NCI-H1436 treated with DMSO at 0.1 percent for 48 hours (cell line): ENCODE measurements at regions not wholly inside any gene's neighbourhood (a gene's known extent, or its start where the extent isn't known, plus 50 kb on each side); places are given as distances from the start of the nearest gene placed in this dataset.
"Not testable (repeated sequence)": the region's sequence is repeated elsewhere in the genome, so short reads cannot be mapped to it uniquely, and the experiment has no call there.

Experiments used
- DNase-seq: peaks from one replicate; lab custom pipeline; 2025; lab: John Stamatoyannopoulos, UW

- DNase-seq, result no peak
Measured at GRCh38 chr5:165404917-165405316, 1899.5 kb downstream of the MAT2B start.

DNA sequence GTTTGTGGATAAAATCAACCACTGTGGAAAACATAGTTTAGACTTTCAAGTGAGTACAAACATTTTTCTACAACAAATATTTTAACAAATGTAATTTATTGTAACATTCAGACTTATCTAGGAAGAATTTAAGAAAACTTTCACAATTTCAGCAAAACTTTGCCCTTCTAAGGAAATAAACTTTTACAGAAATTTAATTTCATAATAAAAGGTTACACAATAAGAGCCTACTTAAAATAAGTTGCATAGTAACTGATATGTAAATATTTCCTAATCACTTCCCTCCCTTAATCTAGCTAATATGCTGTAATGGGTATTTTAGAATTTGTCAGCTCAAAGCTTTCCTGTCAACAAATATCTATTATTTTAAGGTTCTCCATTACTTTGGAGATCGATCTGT, 1899.9 kb downstream of the MAT2B start:
- no peak for DNase-seq

DNA sequence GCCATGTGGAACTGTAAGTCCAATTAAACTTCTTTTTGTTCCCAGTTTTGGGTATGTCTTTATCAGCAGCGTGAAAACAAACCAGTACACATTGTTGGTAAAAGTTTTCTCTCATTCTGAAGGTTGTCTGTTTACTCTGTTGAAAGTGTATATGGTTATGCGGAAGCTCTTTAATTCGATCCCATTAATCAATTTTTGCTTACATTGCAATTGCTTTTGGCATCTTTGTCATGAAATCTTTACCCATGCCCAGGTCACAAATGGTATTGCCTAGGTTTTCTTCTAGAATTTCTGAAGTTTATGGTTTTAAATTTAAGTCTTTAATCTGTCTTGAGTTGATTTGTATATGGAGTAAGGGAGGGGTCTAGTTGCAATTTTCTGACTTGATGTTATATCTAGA, 1901.9 kb downstream of the MAT2B start:
- no peak for DNase-seq

- no peak for DNase-seq
Measured at GRCh38 chr5:165410476-165410875, 1905.1 kb downstream of the MAT2B start.

DNA sequence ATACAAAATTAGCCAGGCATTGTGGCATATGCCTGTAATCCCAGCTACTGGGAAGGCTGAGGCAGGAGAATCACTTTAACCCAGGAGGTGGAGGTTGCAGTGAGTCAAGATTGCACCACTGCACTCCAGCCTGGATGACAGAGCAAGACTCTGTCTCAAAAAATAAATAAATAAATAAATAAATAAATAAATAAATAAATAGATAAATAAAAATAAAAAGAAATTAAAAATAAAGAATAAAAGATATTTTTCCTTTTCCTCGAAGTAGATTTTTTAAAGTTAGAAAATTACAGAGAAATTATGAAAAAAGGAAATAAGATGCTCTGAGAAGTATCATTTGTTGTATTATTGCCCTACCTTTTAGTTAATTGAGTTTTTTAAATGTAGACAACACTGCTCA, 1906.1 kb downstream of the MAT2B start:
- DNase-seq, result not testable (repeated sequence)

GRCh38 chr5:165420493-165420892, 1915.1 kb downstream of the MAT2B start:
- DNase-seq, result no peak

- no peak for DNase-seq
Measured at GRCh38 chr5:165423697-165424299, 1918.4 kb downstream of the MAT2B start.

- no peak for DNase-seq
Measured at GRCh38 chr5:165425594-165425993, 1920.2 kb downstream of the MAT2B start.

DNA sequence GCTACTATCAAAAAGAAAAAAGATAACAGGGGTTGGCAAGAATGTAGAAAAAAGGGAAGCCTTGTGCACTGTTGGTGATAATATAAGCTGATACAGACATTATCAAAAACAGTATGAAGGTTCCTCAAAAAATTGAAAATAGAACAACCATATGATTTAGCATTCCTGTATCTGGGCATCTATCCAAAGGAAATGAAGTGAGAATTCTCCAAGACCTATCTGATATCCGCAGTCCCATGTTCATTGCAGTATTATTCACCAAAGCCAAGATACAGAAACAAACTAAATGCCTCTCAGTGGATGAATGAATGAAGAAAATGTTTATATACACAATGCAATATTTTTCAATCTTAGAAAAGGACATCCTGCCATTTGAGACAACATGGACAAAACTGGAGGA, 1943.3 kb downstream of the MAT2B start:
- no peak for DNase-seq

DNA sequence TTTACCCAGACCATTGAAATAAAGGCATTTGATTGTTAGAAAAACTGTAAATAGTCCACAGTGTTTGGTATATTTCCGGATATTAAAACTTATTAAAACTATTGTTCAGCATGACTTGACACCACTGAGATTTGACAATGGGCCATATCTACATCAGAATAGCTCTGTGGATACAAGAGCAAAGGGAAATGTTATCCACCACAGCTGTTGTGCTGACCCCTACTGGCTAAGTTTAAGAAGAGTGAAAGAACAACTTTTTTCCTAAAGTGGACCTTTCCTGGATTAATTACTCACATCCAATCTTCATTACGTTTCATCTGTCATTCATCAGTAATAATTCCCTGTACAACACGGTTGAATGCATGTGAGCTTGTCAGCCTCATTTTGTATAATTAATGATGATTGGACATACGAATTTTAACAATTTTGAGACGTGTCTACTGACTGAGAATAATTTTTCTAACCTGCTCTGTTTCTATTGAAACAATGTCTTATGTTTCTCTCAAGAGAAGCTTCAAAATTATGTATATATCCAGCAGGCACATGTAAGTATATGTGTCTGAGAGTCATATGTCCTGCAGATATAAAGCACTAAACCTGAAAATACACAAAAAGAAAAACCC, 1952.6 kb downstream of the MAT2B start:
- no peak for DNase-seq

- no peak for DNase-seq
Measured at GRCh38 chr5:165459232-165459631, 1953.8 kb downstream of the MAT2B start.

DNA sequence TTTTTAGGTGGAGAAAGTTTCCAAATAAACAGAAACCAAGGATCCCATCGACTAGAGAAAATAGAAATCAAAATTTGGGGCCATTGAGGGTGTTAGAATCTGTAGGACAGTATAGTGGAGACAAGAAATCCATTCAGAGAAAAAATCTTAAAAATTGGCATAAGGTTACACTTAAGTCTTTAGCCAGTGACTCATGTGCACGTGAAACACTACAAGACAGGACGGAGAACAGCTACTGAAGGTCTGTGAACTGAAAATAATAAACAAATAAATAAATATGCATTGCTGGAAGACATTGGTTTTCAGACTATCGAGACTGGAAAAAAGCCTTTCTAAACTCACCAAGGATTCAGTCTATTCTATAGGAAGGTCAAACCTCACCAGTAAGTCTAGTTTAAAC, 1955.5 kb downstream of the MAT2B start:
- DNase-seq, result no peak

DNA sequence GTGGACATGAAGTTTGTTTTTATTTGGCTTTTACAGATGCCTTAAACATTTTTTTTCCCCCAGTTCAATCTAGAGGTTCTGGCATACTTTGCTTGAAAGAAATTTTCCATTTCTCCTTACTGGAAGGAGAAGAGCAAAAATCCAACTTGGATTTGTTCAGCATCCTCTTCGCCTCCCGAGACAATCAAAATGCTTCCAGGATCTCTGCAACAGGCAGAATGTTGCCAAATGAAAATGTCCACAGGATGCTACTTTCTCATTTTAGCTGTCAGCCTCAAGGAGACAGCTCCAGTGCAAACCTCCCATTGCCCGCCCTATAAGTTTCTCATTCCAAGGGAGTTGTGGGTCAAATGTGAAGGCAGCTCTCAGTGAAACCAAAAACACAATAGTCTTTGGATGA, 1972.1 kb downstream of the MAT2B start:
- no peak for DNase-seq

- no peak for DNase-seq
Measured at GRCh38 chr5:165495829-165496380, 1990.5 kb downstream of the MAT2B start.

DNA sequence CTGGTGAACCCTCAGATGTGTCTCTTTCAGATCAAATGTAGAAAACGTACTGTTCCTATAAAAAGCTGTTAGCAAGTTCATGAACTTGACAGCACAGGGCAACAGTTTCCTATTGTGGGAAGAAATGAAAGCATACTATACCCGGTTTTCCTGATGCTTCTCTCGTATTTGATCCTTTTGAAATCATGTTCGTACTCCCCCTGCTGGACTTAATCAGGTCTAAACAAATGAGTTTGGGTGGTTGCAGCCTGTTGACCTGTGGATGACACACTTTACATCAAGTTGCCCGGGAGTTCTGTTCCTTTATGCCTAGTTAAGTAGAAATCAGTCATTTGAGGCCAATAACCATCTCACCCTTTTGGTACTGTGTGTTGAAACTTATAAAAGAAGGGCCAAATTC, 1992.3 kb downstream of the MAT2B start:
- DNase-seq, result no peak

DNA sequence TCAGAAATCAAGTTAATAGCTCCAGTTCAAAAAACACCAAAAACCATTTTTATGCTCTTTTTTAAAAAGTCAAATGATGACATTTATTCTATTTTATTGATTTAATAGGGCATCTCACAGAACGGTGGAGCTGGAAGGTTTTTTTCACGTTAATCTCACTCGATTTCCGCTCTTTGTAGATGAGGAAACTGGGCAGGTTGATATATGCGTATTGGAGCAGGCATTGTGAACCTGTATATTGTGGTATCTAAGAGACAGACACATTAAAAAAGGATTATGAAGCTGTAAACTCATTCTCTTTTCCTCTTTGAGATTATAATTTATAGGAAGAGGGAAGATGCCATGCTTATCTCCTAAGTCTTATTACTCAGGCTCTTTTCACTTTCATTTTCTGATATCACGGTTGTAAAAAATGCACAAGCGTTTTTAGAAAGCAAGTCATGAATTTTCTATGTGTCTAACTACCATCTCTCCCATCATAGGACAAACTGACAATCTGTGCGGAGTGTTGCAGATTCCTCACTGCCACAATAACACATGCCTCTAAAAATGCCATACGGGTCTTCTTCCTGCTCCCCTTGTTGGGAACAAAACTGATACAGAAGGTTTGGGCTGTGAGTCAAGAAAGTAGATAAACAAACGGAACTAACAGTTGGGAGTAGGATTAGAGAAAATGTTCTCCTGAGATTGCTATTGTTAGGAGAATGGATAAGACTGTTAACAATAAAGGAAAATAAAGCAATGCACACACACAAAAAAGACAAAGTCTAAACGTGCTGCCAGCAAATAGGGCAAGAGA, 1997.7 kb downstream of the MAT2B start:
- no peak for DNase-seq

DNA sequence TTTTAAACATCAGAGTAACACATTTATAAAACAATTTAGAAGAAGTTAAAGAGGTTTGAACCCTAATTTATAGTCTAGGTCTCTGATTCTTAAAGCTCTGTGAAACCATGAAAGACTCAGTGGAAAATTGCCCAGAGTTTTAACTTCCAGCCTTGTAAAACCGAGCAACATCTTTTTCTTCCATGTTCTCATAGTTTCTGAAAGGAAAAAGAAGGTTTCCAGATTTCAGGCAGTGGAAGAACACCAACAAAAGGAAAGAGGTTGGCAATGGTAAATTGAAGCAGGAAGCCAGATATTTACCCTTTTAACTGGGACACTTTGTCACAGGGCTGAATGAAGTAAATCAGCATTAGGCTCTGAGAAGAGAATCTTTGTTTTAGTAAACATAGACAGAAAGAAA, 1999.3 kb downstream of the MAT2B start:
- DNase-seq, result no peak

GRCh38 chr5:165508286-165508685, 2002.9 kb downstream of the MAT2B start:
- no peak for DNase-seq

GRCh38 chr5:165508861-165509260, 2003.4 kb downstream of the MAT2B start:
- DNase-seq, result no peak

GRCh38 chr5:165521816-165522610, 2016.6 kb downstream of the MAT2B start:
- no peak for DNase-seq

- no peak for DNase-seq
Measured at GRCh38 chr5:165525271-165525670, 2019.9 kb downstream of the MAT2B start.

- no peak for DNase-seq
Measured at GRCh38 chr5:165526357-165526756, 2020.9 kb downstream of the MAT2B start.
